NCI-H2196 treated with DMSO at 0.1 percent for 48 hours (cell line): ENCODE measurements at regions not wholly inside any gene's neighbourhood (a gene's known extent, or its start where the extent isn't known, plus 50 kb on each side); places are given as distances from the start of the nearest gene placed in this dataset.
"Not testable (repeated sequence)": the region's sequence is repeated elsewhere in the genome, so short reads cannot be mapped to it uniquely, and the experiment has no call there.

ENCODE experiments used
- DNase-seq: peaks from one replicate; lab custom pipeline; 2025; ENCODE audit not compliant: unreplicated experiment; lab: John Stamatoyannopoulos, UW

DNA sequence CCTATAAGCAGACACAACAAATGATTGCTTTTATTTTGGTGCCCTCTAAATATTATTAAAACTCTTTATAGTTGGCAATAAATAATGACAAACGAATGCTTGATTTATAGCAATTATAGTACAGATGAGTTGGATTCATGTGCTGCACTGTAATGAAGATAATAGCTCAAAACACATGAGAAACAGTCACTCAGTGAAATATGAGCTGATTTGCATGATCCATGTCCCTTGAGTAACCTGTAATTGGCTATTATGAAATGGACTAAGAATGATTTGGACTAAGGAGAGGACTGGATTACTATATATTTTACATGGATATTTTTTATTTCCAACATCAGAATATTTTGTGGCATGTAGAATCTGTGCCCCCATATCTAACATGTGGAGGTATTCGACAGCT is 365.6 kb upstream of the UBE2E3 start:
- DNase-seq, result no peak

DNA sequence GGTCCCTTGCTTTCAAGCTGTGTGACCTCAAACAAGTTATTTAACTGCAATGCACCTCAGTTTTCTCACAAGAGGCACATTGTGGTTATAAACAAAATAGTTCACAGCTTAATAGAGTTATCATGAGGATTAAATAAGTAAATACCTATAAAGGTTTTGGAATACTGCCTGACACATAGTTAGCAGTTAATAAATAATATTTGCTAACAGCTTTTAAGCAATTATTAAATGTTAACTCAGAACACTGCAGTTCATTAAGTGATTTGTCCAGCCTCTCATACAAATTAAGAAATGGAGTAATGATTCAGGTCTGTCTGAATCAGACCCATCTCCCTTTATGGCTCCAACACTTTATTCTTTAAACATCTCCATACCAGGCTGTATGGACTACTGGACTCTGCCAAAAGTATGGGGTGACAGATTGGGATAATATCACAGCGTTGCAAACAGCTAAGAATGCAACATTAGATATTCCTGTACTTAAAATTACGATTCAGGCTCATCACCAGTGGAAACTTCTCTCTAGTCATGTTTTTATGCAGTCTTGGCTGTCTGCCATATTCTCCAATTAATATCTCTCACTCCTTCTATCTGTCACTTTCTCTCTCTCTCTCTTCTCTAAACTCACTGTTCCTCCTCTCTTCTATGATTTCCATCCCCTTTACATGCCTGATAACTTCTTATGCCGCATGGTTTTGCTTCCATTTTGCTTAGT is 370.6 kb upstream of the UBE2E3 start:
- no peak for DNase-seq

DNA sequence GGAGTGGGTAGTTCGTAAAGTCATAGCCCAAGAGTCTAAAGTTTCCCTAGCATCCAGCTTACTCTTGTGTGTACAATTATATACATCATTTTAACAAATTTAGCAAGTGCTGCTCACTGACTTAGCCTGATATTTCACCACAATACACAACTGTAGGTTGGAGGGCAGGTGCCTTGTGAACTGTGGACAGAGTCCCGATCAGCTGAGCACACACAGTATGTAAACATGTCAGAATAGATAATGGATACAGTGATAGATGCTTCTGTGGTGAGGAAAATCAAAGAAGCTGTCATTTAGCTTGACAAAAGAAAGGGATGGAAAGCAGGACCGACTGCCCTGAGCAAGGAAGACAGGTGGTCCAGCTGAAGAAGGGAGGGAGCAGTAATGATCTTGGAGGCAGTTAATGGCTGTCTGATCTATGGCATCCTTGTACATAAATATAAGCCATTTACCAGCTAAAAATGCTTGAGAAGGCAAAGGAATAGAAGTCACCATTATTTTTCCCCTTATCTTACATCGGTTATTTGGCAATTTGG is 372.8 kb upstream of the UBE2E3 start:
- DNase-seq, result no peak

DNA sequence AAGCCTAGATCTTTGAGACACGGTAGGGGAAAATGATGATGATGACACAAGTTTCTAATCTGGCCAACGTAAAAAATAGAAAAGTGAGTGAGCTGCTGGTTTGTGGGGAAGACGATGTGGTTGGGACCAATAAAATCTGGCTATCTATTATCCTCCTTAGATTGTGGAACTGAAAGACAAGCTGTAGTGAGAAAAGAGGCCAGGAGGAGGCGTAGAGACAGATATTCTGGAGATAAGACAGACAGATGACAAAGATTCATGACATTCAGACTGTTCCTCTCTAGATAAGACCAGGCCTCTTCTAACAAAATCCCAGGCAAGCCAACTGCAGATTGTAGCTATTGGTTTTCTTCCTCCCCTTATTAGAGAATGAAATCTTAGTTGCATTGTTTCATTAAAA is 376.3 kb upstream of the UBE2E3 start:
- no peak for DNase-seq

DNA sequence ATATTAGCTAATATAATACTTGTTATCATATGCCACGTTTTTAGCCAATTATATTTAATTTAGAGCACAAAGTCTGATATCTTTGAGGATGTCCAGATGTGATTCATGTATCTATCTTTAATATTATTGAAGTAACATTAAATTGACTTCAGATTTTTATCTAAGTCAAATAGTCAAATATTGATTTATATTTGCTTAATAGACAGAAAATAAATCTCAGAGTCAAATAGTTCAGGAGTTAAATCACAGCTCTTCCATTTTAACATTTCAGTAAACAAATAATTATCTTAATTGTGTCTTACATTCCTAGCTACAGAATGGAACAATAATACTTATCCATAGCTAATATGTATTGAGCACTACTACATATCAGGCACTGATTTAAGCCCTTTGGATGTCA is 379.4 kb upstream of the UBE2E3 start:
- DNase-seq, result no peak

DNA sequence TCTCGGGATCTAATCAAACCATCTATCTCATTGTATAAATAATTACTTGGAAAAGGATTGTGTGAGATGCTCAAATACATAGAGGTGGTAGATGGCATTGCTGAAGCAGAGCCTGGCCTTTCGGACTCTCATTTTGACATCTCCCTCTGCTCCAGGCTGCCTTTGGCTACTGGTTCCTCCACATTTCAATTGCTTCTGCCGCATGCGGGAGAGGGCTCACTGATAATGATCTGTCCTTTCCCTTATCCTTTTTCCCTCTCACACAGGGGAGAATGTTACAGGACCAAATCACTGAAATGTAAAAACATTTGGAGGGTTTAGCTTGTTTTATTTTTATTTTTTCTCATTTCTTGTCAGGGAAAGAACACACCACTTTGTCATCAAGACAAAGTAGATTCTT is 380.6 kb upstream of the UBE2E3 start:
- DNase-seq, result no peak

DNA sequence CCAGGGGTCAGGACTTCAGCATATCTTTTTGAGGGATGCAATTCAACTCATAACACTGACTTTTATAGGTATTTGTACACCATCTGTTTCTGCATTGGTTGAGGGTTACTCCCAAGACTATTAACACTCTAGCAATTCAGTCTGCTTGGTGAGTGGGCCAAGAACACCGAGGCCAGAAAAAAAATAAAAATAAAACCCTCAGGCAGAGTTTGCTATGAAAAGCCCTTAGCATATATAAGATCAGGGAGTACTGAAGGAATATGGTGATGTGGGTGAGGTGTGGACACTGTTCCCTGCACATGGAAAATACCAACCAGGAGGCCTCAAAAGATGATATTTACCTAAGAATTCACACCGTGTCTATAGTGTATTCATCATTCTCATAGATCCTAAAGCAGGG is 383.2 kb upstream of the UBE2E3 start:
- no peak for DNase-seq

DNA sequence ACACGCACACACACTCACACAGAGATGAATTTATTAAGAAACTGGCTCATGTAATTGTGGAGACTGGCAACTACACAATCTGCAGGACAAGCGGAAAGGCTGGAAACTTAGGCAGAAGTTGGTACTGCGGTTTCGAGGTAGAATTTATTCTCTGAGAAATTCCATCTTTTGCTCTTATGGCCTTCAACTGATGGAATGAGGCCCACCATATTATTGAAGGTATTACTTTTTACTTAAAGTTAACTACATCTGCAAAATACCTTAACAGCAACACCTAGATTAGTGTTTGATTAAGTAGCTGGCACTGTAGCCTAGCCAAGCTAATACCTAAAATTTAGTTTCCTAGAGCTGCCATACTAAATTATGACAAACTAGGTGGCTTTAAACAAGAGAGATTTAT is 384.0 kb upstream of the UBE2E3 start:
- DNase-seq, result no peak

DNA sequence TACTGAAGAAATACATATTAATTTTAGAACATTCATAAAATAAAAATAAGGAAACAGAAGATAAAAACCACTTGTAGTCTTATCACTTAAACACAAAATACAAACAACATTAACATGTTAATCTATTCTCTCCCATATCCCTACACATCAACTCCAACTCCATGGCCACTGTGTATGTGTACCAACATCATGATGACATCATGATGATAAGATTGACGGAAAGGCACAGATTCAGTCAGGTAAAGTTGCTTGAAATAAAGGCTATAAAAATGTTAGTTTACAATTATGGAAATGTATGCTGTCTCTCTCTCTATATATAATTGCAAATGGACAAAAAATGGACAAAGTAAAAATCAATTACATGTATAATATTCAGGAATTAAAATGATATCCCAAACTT is 388.5 kb upstream of the UBE2E3 start:
- no peak for DNase-seq

DNA sequence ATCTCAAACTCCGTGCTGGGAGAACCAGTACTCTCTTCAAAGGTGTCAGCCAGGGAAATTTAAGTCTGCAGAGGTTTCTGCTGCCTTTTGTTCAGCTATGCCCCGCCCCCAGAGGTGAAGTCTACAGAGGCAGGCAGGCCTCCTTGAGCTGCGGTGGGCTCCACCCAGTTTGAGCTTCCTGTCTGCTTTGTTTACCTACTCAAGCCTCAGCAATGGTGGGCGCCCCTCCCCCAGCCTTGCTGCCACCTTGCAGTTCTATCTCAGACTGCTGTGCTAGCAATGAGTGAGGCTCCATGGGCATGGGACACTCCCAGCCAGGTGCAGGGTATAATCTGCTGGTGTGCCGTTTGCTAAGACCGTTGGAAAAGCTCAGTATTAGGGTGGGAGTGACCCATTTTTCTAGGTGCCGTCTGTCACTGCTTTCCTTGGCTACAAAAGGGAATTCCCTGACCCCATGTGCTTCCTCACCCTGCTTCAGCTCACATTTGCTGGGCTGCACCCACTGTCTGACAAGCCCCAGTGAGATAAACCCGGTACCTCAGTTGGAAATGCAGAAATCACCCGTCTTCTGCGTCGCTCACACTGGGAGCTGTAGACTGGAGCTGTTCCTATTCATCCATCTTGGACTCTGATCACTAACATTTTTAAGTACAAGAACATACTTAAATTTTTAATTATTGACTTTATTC is 389.2 kb upstream of the UBE2E3 start:
- DNase-seq, result not testable (repeated sequence)

DNA sequence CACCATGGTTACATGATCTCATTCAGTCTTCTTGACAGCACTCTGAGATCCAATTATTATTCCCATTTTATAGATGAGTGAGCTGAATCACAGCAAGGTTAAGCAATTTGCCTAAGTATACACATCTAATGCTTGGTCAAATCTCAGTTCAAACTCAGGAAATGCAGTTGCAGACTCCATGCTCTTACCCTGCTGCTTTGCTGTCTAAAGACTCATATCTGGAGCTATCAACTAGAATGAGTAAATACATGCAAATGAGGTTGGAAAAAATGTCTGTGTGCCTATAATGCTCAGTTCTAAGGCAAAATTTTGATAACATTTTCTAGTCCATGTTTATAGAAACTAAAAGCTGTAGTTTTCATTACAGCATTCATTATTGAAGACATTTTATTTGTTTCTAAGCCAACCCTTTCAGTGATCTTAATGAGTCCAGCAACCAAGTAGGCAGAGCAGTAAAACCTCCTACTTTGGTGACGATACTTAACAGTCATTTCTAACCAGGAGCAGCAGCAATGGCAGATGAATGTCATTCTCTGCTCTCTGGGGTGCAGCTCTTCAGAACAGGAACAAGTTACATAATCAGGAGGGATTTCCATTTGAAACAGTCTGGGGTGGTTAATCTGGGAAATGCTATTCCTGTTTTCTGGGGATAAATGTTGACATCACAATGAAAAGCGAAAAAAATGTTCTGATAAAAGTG is 396.8 kb upstream of the UBE2E3 start:
- no peak for DNase-seq

DNA sequence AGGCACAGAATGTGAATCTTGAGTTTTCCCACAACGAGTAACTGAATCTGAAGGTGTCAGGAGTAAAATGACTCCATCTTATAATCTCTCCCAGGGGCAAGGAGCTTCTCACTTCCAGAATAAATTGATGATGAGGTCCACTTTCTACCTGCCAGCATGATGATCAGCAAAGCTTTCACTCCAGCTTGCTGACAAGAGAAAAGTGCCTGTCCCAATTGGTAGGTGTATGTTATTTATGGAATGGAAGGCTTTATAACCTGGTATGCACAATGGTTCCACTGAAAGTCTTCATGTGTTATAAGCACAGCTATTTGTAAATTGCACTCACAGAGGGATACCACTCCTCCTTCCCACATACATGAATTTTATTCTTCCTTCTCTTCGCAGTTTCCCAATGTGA is 401.0 kb upstream of the UBE2E3 start:
- DNase-seq, result no peak

DNA sequence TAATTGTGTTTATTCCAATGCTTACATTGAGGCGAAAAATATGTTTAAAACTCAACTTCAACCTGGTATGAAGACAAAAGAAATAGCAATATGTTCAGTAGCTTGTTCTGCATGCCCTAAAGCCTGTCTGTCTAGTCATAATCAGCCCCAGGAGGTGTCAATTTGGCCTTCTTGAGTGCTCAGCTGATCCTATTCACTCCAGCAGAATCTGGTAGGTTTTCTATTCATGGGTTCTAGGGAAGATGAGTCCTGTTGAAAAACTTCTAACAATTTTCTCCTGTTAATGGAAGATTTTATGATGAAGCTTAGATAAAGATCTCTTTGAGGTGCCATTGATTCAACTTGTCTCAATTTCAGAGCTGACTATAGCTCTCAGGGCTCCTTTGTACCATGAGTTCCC is 402.0 kb upstream of the UBE2E3 start:
- DNase-seq, result no peak

DNA sequence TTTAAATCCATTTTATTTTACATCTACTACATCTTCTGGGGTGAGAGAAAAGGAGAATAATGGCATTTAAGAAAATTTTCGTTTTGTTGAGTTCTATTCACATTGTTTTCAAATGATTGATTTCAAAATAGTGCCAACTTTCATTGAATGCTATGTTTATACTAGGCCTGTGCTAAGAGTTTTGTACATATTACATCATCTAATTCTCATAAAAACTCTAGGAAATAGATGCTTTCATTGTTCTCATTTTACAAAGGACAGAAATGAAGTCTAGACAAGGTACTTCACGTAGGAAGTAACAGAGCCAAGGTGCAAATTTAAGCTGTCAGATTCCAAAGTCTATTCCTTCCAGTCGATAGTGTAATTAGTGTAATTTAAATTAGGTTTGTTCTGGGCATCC is 402.8 kb upstream of the UBE2E3 start:
- DNase-seq, result no peak

DNA sequence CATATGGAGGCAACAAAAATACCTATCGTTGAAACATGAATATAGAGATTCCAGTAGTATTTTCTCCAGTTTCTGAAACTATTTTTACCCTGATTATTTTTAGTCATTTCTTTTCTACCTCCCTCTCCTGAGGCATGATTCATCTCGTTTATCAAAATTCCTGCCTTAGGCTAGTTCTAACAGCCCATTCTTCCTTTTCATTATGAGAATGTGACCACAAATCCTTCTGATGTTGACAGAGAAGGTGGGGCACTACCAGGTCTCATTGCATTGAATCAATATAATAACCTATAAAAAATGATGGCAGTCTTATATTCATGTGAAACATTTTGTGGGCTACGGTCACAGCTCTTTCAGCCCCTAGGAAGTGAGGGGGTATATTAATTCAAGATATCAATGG is 406.5 kb upstream of the UBE2E3 start:
- no peak for DNase-seq

DNA sequence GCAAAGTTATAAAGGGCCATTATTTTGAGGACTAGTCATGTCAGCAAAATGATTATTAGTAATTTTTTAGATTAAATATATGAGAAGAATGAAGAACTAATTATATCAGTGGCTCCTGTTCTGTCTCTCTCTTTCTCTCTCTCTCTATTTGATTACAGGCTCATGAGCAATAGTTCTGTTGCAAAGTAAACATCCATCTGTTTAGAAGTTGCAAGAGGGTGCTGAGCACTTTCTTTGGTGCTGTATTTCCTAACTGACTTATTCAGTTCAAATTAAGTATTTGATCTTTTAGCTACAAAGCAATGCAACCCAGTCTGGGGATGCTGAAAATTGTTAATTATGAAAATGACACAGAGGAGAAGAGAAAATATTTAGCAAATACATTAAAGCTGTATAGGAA is 408.1 kb upstream of the UBE2E3 start:
- DNase-seq, result no peak

DNA sequence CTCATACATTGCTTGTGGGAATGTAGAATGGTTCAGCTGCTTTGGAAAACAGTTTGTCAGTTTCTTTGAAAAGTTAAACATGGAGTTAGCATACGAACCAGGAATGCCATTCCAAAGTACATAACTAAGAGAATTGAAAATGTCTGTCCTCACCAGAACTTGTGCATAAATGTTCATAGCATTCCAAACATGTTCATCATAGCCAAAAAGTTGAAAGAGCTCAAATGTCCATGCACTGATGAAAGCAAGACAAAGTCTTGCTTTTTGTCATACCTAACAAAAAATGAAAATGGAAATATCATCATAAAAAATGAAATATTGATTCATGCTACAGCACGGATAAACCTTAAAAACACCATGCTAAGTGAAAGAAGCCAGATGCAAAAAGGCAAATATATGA is 408.8 kb upstream of the UBE2E3 start:
- DNase-seq, result no peak

DNA sequence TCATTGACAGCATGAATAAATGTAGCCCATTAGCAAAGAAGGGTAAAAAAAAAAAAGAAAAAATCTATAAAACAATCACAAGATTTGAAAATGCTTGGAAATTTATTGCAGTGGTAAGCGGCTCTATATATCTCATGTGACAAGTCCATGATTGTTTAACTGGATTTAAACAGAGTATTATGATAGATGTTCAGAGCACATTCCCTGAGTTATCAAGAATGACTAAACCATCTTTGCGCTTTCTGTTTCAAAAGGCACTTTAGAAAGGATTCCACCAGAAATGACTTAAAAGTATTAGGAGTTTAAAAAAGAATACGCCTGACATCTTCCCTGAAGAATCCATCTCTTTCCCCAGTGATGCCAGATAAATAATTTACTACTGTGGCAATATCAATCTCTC is 409.5 kb upstream of the UBE2E3 start:
- no peak for DNase-seq

DNA sequence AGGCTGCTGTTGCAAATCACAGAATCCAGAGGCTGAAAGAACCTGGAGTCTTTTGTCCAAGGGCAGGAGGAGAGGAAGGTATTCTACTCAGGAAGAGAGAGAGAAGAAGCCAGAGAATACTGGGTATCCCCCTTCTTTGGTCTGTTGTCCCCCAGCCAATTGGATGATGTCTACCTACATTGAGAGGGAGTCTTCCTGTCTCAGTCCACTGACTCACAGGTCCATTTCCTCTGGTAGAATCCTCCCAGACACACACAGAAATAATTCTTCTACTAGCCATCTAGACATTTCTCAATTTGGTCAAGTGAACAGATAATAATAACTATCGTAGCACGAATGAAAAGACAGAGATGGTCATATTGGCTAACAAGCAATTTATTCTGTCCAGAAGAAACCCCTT is 416.4 kb upstream of the UBE2E3 start:
- DNase-seq, result no peak

DNA sequence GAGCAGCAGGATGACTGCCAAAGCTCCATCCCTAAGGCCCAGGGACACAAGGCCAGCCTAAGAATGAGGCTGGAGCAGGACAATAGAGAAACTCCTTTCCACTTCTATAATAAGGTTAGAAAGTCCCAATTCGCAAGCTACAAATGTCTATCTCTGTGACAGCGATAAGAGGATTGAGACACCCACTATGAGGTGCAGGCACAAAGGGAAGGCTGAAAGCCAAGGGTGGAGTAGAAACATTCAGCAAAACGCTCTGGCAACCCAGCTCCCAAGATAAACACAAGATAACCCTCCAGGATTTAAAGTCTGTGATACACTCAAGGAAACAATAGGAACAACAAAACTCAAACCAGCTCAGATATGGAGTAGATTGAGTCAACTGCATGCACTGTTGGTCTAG is 418.0 kb upstream of the UBE2E3 start:
- DNase-seq, result no peak

DNA sequence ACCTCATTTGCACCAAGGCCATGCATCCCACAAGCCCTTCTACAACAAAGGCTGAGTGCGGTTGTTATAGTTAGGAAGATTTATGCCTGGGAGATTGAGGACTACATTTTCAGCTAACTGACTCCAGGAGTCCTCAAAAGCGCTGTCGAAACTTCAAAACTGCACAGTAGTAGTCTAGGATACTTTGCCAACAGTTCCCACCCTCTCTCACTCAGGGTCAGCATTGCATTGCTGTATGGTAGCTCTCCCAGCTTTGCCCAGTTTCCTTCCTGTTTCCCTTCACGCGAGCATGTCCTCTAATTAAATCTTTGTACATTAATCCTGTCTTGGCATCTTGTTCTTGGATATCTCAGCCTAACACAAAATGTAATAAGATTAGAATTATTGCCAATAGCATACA is 420.6 kb upstream of the UBE2E3 start:
- no peak for DNase-seq

DNA sequence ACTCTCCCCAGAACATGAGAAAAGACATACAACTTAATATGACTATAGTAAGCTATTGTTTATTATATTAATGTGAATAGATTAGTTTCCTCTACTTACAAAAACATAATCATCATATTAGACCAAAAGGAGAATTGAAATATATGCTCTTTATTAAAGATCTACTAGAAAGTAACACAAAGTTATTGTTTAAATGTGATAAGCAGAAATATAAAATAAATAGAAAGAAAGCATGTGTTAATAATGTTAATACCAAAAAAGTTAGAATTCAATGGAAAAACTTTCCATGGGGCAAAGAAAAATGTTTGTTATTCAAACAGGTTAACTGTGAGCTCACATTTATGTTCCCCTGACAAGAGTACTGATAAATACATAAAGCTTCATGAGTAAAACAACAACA is 421.4 kb upstream of the UBE2E3 start:
- DNase-seq, result no peak
